GM19467 (cell line): ENCODE measurements at regions not wholly inside any gene's neighbourhood (a gene's known extent, or its start where the extent isn't known, plus 50 kb on each side); places are given as distances from the start of the nearest gene placed in this dataset.

Source experiments
- ATAC-seq: cut with Tn5 transposase; IDR thresholded peaks from one replicate; pipeline ENCODE4 v1.9.1; 2021; ENCODE audit warnings: mild to moderate bottlenecking, moderate library complexity; ENCODE audit not compliant: unreplicated experiment

- ATAC-seq: no peak
Measured at GRCh38 chr2:164306872-164307271, 314.4 kb downstream of the GRB14 start.

DNA sequence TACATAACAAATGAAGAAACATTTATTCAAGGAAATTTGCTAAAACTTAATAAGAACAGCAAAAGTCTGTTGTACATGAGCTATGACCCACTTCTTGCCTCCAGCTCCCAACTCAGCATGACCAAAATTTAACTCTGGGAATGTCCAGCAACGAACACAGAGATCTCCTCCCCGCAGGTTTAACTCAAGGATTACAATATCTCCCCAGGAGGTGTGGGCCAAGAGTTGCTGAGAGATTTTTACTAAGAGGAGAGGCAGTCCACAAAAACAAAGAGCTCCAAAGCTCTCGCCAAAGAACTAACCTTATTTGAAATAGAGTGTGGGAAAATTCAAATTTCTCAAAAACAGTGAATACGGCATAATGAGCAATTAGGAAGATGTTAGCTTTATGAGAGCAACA lies 318.5 kb downstream of the GRB14 start:
- no peak for ATAC-seq

DNA sequence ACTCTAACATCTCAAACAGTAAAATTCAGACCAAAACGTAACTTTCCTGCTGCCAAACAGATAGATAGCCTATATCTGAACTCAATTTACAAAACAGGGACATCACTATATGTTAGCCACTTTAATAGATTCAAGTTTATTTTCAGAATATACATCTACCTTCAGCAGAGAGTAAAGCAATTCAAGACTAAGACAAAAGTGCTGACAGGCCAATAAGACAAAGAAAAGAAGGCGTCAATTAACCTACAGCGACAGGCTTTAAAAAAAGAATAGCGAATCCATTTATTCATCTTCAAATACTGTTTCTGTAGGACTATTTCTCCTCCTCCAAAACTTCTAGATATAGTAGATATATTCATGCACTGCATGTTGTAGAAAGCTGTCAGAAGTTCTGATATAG lies 333.0 kb downstream of the GRB14 start:
- ATAC-seq: no peak

- no peak for ATAC-seq
Measured at GRCh38 chr2:164287056-164287455, 334.2 kb downstream of the GRB14 start.

- no peak for ATAC-seq
Measured at GRCh38 chr2:164285576-164285975, 335.7 kb downstream of the GRB14 start.

DNA sequence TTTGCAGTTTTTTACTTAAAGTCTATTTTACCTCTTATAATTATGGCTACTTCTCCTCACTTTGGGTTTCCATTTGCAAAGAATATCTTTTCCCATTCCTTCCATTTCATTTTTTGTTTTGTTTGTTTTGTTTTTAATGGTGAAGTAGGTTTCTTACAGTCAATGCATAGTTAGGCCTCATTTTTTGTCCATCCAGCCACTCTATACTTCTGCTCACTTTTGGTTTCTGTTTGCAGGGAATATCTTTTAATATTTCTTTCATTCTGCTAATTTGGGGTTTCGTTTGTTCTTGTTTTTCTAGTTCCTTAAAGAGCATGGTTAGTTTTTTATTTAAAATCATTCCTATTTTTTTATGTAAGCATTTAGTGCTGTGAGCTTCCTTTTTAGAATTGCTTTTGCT lies 339.4 kb downstream of the GRB14 start:
- no peak for ATAC-seq

DNA sequence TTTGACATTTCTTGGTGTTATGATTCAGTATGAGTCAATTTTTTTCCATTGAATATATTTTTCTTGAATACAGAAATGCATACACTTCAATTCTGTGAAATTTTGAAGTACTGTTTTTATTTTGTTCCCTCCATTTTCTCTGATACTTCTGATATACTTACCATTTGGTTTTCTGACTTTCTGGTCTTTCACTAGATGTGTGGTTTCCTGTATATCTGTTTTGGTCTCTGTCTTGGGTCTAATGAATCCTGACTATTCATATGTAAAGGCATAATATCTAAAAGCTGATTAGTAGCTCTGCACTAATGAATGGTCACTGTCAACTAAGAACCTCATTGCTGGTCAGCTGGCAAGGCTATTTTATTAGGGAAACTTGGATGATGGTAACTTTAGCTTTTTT lies 345.6 kb downstream of the GRB14 start:
- no peak for ATAC-seq

- ATAC-seq: no peak
Measured at GRCh38 chr2:164260506-164260905, 360.8 kb downstream of the GRB14 start.

- no peak for ATAC-seq
Measured at GRCh38 chr2:164257742-164258141, 363.5 kb downstream of the GRB14 start.

GRCh38 chr2:164252568-164253287 lies 368.6 kb downstream of the GRB14 start:
- ATAC-seq: peak; percentile 90

DNA sequence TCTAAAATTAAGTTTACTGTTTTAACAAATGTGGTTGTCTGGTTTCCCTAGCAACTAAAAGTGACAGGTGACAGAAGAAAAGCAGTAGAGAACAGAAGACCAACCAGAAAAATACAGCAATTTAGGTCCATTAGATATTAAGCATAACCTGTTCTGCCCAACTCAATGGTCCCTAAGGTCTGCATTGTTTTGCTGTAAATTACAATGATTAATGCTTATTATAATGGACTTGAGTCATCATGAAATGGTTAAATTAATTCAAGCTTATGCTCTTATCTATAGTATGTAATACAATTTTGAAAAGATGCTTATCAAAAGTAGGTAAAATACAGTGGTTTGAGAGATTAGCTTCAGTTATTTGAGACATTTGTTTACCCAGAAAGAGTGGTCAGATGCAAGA lies 378.0 kb downstream of the GRB14 start:
- ATAC-seq: no peak

DNA sequence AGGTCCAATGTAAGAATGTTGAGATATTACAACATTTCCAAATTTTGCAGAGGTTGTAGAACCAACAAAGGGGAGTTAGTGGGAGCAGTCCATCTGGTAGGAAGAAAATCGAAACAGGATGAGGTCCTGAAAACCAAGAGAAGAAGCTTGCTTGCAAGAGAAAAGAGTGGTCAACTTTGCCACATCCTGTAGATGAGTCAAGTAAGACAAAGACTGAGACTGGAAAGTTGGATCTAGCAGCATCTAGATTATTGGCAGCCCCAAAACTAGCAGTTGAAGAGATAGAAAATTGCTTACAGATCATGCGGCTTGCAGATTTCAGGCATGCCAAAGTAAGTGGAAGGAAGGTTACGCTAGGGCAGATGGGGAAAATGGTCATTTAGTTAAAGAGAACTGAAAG lies 378.9 kb downstream of the GRB14 start:
- no peak for ATAC-seq

- no peak for ATAC-seq
Measured at GRCh38 chr2:164234074-164234473, 387.2 kb downstream of the GRB14 start.

DNA sequence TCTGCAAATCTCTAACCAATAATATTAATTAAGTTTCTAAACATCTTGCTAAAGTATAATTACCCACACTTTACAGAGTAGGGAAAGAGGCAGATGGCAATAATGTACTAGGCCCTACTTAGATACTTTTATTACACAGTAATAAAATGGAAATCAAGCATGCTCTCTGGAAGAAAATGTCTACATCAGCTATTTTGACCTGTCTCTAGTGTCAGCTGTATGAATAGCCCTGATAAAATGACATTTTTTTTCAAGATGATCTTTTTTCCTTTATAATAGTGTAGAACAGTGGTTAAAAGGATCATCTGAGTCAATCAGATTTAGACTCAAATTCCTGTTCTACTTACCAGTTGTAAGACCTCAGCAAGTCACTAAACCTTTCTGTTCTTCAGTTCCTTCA lies 397.3 kb downstream of the GRB14 start:
- ATAC-seq: no peak

DNA sequence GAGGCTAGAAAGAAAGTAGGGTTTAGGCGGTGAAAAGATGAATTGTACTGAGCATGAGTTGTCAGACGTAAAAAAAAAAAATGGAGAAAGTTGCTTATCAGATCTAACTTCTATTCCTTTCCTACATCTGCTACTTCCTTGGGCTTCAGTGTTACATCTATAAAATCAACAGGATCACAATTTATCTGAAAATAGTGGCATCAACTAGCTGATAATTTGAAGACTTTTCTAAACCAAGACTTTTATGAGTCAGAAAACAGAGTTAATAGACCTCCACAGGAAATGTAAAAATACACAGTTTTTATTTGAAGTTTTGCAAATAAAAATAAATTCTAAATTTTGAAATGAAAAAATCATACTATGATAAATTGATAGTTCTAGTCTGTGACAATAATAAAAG lies 399.8 kb downstream of the GRB14 start:
- no peak for ATAC-seq

GRCh38 chr2:164220265-164220664 lies 401.0 kb downstream of the GRB14 start:
- no peak for ATAC-seq

DNA sequence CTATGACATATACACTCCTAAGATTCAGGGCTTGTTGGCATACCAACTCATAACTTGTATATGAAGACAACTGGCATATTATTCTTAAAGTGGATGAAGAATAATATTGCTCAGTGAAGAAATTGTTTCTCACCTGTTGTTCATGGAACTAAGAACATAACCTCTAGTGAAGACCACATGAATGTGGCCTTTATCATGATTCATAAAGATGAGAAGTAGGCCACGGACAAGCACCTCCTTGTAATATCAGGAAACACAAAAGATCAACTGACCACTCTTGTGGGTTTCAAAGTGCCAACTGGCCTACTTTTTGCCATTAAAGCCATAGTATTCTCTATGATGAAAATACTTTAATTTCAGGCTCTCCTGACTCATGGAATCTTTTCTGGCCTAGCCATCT lies 407.4 kb downstream of the GRB14 start:
- ATAC-seq: no peak

DNA sequence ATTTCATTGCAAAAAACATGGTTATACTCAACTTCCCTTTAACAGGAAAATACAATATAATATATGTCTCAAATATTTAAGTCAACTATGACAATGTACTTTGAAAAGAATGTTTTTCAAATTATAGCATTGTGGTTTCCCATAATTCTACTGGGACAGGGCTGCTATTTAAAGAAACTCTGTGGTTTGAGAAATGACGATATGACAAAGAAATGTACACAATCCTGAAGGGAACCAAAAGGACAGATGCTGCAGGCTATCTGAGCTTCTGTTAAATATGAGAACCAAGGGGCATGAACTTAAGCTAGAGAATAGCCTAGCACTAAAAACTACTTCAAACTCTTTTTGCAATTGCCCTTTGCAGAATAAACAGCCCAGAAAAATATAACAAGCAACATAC lies 415.9 kb downstream of the GRB14 start:
- ATAC-seq: no peak

GRCh38 chr2:164203131-164203530 lies 418.2 kb downstream of the GRB14 start:
- ATAC-seq: no peak

- no peak for ATAC-seq
Measured at GRCh38 chr2:164198256-164198655, 423.0 kb downstream of the GRB14 start.

DNA sequence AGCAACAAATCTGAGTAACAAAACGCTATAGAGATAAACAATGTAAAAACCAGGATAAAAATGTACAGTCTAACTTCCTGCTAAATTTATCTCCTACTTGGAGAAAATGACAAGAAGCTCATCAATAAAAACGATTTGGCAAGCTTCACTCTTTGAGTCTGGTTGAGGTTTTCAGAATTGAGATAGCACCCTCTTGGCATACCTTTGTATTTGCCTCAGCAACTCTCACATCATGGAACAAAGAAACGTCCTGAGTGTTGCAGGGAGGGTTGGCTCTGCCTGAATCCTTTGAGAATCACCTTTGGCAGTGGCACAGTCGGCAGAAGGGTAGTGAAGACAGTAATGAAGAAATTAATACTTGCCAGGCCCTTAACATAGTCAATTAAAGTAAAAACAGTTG lies 430.6 kb downstream of the GRB14 start:
- ATAC-seq: no peak

GRCh38 chr2:164189851-164190250 lies 431.4 kb downstream of the GRB14 start:
- ATAC-seq: no peak

DNA sequence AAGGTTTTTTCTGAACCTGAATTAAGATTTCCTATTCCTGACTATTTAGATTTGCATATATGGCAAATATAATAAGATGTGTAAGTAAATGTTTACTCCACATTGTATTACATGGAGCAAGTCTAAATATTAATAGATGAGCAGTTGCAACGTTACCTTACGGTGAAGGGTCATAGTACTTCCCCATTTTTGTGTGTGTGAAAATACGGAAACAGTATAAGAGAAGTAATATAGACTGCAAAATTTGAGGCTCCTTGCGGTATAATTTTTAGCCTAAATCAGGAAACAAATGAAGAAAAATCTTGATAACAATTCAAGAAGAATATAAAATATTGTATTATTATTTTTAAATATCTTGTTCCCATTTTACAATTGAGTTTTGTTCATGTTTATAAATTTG lies 434.2 kb downstream of the GRB14 start:
- no peak for ATAC-seq
